OCI-LY7 (cell line): ENCODE measurements at regions not wholly inside any gene's neighbourhood (a gene's known extent, or its start where the extent isn't known, plus 50 kb on each side); places are given as distances from the start of the nearest gene placed in this dataset.

ENCODE experiments used
- BruUV-seq: library from RNA; stranded (reverse); fragments of 400-500 nt; replicated peaks from 2 replicates; lab custom pipeline; 2021; lab: Mats Ljungman, UMichigan
- CTCF ChIA-PET: fragments of 300-600 bp; sonication (Branson Sonifier 250); formaldehyde crosslinking; loops from one replicate; lab custom pipeline; 2022; ENCODE audit warnings: antibody characterized with exemption; ENCODE audit not compliant: unreplicated experiment; lab: Charles Lee
- POLR2A ChIA-PET: fragments of 300-600 bp; sonication (Branson Sonifier 250); formaldehyde crosslinking; loops from one replicate; lab custom pipeline; 2022; ENCODE audit warnings: antibody characterized with exemption; lab: Charles Lee
- DNase-seq: peaks from one replicate; pipeline ENCODE4 v3.0.0-alpha.2; 2015; ENCODE audit warnings: low spot score
- H2AFZ ChIP-seq: fragments of 200-600 bp; sonication (generic), shearing (Covaris generic); 2 replicates; pipeline ENCODE4 v1.6.1; 2014; ENCODE audit warnings: mild to moderate bottlenecking, antibody characterized with exemption, low read length, moderate library complexity
- H3K27ac ChIP-seq: fragments of 200-600 bp; sonication (generic); 2 replicates; pipeline ENCODE4 v1.5.1; 2014; ENCODE audit warnings: mixed run types, low read depth, mild to moderate bottlenecking, moderate library complexity, low read length, inconsistent platforms; ENCODE audit not compliant: poor library complexity, severe bottlenecking
- H3K36me3 ChIP-seq: fragments of 200-600 bp; sonication (generic); 2 replicates; pipeline ENCODE4 v1.6.1; 2014; ENCODE audit warnings: mild to moderate bottlenecking, antibody characterized with exemption, low read length, moderate library complexity, mixed read lengths; ENCODE audit not compliant: insufficient read depth
- H3K4me1 ChIP-seq: fragments of 200-600 bp; sonication (generic); 2 replicates; pipeline ENCODE4 v1.5.1; 2014; ENCODE audit warnings: mild to moderate bottlenecking, low read length; ENCODE audit not compliant: insufficient read depth, poor library complexity, severe bottlenecking
- H3K4me2 ChIP-seq: fragments of 200-600 bp; sonication (generic); 2 replicates; pipeline ENCODE4 v1.6.1; 2014; ENCODE audit warnings: mild to moderate bottlenecking, low read length
- H3K4me3 ChIP-seq: fragments of 200-600 bp; sonication (generic); 2 replicates; pipeline ENCODE4 v1.5.1; 2014; ENCODE audit warnings: mild to moderate bottlenecking, low read depth, low read length; ENCODE audit not compliant: poor library complexity, severe bottlenecking
- H3K79me2 ChIP-seq: fragments of 200-600 bp; sonication (generic); 2 replicates; pipeline ENCODE4 v1.6.1; 2016; ENCODE audit warnings: low read depth, mild to moderate bottlenecking, low read length, moderate library complexity, mixed read lengths; ENCODE audit not compliant: insufficient read depth
- H3K9me2 ChIP-seq: fragments of 200-600 bp; sonication (generic); 2 replicates; pipeline ENCODE4 v1.6.1; 2016; ENCODE audit warnings: mild to moderate bottlenecking, low read length, mixed read lengths; ENCODE audit not compliant: insufficient read depth
- H3K9me3 ChIP-seq: fragments of 200-600 bp; sonication (generic); 2 replicates; pipeline ENCODE4 v1.6.1; 2014; ENCODE audit warnings: mild to moderate bottlenecking, mixed run types, low read length, mixed read lengths
- H4K20me1 ChIP-seq: fragments of 200-600 bp; sonication (generic); 2 replicates; pipeline ENCODE4 v1.6.1; 2014; ENCODE audit warnings: mild to moderate bottlenecking, antibody characterized with exemption, low read length, moderate library complexity, mixed read lengths; ENCODE audit not compliant: insufficient read depth
- EZH2phosphoT487 ChIP-seq: fragments of 200-600 bp; sonication (generic); IDR thresholded peaks from 2 replicates; pipeline ENCODE4 v1.6.1; 2018; ENCODE audit warnings: low read depth, borderline replicate concordance, mild to moderate bottlenecking, mixed run types, antibody characterized with exemption, low read length, moderate library complexity, mixed read lengths
- intact Hi-C: fragments of 100-400 bp; cut with micrococcal nuclease; formaldehyde crosslinking; loops from one replicate; pipeline ENCODE4 v1.10.0; 2022; ENCODE audit not compliant: unreplicated experiment
- TF ChIP-seq, protein P1 (sequence below): fragments of 200-600 bp; sonication (generic); conservative IDR thresholded peaks from 2 replicates; pipeline ENCODE4 v1.5.1; 2014; ENCODE audit warnings: mild to moderate bottlenecking, antibody characterized with exemption, low read length, moderate library complexity, mixed read lengths

DNA sequence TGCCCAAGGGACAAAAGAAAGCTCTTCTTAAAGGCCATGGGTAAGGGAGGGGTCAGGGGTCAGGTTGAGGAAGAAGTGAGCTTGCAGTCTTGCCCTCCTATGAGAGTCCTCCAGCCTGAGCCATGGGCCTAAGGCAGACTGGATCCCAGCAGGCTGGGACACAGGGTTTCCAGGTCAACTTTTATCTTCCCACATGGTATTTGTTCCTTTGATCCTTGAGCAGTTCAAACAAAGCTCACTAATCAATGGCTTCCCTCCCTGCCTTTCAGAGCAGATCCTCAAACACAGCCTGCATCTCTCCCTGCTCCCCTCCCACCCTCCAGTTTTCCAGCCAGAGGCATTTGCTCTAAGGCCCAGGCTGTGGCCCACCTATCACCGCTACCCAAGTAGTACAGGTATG, 589.3 kb downstream of the INSC start:
- H3K4me1 ChIP-seq, result no peaks in the 10 kb centered on the region
- no peak overlapping the region for H3K4me2 ChIP-seq
- ChIA-PET POLR2A (interaction anchor here (1.2 kb wide), 1 partner anchor 15 kb away, joined by 3 read pairs; no protein-coding TSS in a partner anchor), CTCF (no interaction called here)
- no peak overlapping the region for H2AFZ ChIP-seq
- TF ChIP-seq, protein P1, sequence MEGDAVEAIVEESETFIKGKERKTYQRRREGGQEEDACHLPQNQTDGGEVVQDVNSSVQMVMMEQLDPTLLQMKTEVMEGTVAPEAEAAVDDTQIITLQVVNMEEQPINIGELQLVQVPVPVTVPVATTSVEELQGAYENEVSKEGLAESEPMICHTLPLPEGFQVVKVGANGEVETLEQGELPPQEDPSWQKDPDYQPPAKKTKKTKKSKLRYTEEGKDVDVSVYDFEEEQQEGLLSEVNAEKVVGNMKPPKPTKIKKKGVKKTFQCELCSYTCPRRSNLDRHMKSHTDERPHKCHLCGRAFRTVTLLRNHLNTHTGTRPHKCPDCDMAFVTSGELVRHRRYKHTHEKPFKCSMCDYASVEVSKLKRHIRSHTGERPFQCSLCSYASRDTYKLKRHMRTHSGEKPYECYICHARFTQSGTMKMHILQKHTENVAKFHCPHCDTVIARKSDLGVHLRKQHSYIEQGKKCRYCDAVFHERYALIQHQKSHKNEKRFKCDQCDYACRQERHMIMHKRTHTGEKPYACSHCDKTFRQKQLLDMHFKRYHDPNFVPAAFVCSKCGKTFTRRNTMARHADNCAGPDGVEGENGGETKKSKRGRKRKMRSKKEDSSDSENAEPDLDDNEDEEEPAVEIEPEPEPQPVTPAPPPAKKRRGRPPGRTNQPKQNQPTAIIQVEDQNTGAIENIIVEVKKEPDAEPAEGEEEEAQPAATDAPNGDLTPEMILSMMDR, result no peak
- no peak for TF ChIP-seq EZH2phosphoT487
- H3K36me3 ChIP-seq, result no peaks in the 10 kb centered on the region
- no peaks in the 10 kb centered on the region for H3K79me2 ChIP-seq
- no peak overlapping the region for H3K4me3 ChIP-seq
- intact Hi-C loops, result no loop called here
- H4K20me1 ChIP-seq, result no peaks in the 10 kb centered on the region
- DNase-seq, result no peak
- no peaks in the 10 kb centered on the region for H3K9me3 ChIP-seq
- no peak overlapping the region for H3K27ac ChIP-seq
- H3K9me2 ChIP-seq, result no peaks in the 10 kb centered on the region
- no TSS peak for BruUV-seq

DNA sequence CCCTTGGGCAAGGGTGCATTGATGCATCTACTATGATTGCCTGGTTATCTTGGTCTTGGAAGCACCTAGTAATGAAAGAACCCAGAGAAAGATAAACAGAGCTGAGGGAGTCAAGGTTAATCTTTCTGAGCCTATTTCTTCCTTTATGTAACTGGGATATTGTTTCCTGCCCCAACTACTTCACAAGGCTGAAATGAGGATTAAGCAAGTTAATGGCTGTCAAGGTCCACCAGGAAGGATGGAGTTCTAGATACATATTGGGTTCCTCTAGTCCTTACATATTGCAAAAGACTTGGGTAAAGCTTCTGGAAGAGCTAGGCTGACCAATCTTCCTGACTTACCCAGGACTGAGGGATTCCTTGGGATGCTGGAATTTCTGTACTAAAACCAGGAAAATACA, 589.8 kb downstream of the INSC start:
- Histone ChIP-seq H3K36me3 (no peaks in the 10 kb centered on the region), H3K9me2 (no peaks in the 10 kb centered on the region), H3K4me3 (no peak overlapping the region), H3K4me2 (no peak overlapping the region), H4K20me1 (no peaks in the 10 kb centered on the region), H2AFZ (no peak overlapping the region), H3K4me1 (no peaks in the 10 kb centered on the region), H3K79me2 (no peaks in the 10 kb centered on the region), H3K27ac (no peak overlapping the region), H3K9me3 (no peaks in the 10 kb centered on the region)
- POLR2A ChIA-PET, result no interaction called here
- no TSS peak for BruUV-seq
- DNase-seq, result no peak
- CTCF ChIA-PET, result no interaction called here
- TF ChIP-seq EZH2phosphoT487, result no peak
- TF ChIP-seq, protein P1, result no peak
- intact Hi-C loops, result no loop called here

DNA sequence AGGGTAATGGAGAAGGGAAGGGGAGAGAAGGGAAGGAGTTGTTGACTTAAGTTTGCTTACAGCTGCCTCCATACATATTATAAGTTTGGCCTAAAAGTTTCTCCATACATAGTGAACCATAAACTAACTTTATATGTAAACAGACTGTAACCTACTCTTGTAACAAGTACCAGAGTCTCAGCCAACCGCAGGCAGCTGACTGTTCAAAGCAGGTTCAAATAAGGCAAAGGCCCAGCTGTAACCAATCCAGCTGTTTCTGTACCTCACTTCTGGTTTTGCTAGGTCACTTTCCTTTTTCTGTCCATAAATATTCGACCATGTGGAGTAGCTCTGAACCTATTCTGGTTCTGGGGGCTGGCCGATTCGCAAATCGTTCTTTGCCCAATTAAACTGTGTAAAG, 591.2 kb downstream of the INSC start:
- no peak overlapping the region for H2AFZ ChIP-seq
- H3K4me1 ChIP-seq, result no peaks in the 10 kb centered on the region
- H3K9me3 ChIP-seq, result no peaks in the 10 kb centered on the region
- H3K4me3 ChIP-seq, result no peak overlapping the region
- H3K79me2 ChIP-seq, result no peaks in the 10 kb centered on the region
- H3K9me2 ChIP-seq, result no peaks in the 10 kb centered on the region
- no peak overlapping the region for H3K27ac ChIP-seq
- no peaks in the 10 kb centered on the region for H4K20me1 ChIP-seq
- CTCF ChIA-PET, result interaction anchor here (0.6 kb wide), 1 partner anchor 25 kb away, joined by 3 read pairs; no protein-coding TSS in a partner anchor
- no peaks in the 10 kb centered on the region for H3K36me3 ChIP-seq
- no peak for DNase-seq
- TF ChIP-seq, protein P1, result no peak
- TF ChIP-seq EZH2phosphoT487, result no peak
- BruUV-seq, result no TSS peak
- intact Hi-C loops, result no loop called here
- POLR2A ChIA-PET, result no interaction called here
- H3K4me2 ChIP-seq, result no peak overlapping the region
